Astrocyte of the cerebellum (primary cell): ENCODE measurements at regions not wholly inside any gene's neighbourhood (a gene's known extent, or its start where the extent isn't known, plus 50 kb on each side); places are given as distances from the start of the nearest gene placed in this dataset.
"Not testable (repeated sequence)": the region's sequence is repeated elsewhere in the genome, so short reads cannot be mapped to it uniquely, and the experiment has no call there.

Experiments
- DNase-seq: peaks from one replicate; pipeline ENCODE4 v3.0.0-alpha.2; 2011; ENCODE audit warnings: low read depth
- H3K4me3 ChIP-seq: 2 replicates; pipeline ENCODE4 v1.5.1; 2011; ENCODE audit warnings: mild to moderate bottlenecking, low read depth, low read length, moderate library complexity
- CTCF ChIP-seq: IDR thresholded peaks from 2 replicates; pipeline ENCODE4 v1.5.1; 2012; ENCODE audit warnings: low read length, low read depth, moderate library complexity, mild to moderate bottlenecking; ENCODE audit errors: missing control alignments
- in situ Hi-C: cut with HindIII; loops from 2 replicates; pipeline ENCODE4 v1.10.0; 2017; ENCODE audit warnings: low sequenced_read_pairs

- H3K4me3 ChIP-seq = no peak overlapping the region
- TF ChIP-seq CTCF = no peak
- in situ Hi-C loops = no loop called here
- no peak for DNase-seq
Observed at GRCh38 chr10:4409319-4409718, 416.7 kb upstream of the AKR1E2 start.

- TF ChIP-seq CTCF = no peak
- no peak overlapping the region for H3K4me3 ChIP-seq
- DNase-seq = no peak
- in situ Hi-C loops = no loop called here
Observed at GRCh38 chr10:4407783-4408182, 418.2 kb upstream of the AKR1E2 start.

- H3K4me3 ChIP-seq = no peak overlapping the region
- in situ Hi-C loops = no loop called here
- TF ChIP-seq CTCF = no peak
- no peak for DNase-seq
Observed at GRCh38 chr10:4405828-4406227, 420.2 kb upstream of the AKR1E2 start.

GRCh38 chr10:4403638-4404252 is 422.3 kb upstream of the AKR1E2 start:
- H3K4me3 ChIP-seq = no peak overlapping the region
- in situ Hi-C loops = no loop called here
- no peak for TF ChIP-seq CTCF
- DNase-seq = no peak

GRCh38 chr10:4401080-4401479 is 424.9 kb upstream of the AKR1E2 start:
- H3K4me3 ChIP-seq, in situ Hi-C loops, DNase-seq: not testable (repeated sequence)

GRCh38 chr10:4399556-4399955 is 426.5 kb upstream of the AKR1E2 start:
- no peak for DNase-seq
- TF ChIP-seq CTCF = no peak
- no peak overlapping the region for H3K4me3 ChIP-seq
- in situ Hi-C loops = no loop called here

GRCh38 chr10:4398602-4399001 is 427.4 kb upstream of the AKR1E2 start:
- no peak for TF ChIP-seq CTCF
- no peak for DNase-seq
- H3K4me3 ChIP-seq = no peak overlapping the region
- in situ Hi-C loops = no loop called here
